Activated naive CD4-positive, alpha-beta T cell treated with anti-CD3 and anti-CD28 coated beads, Interleukin-2, amount 10 ng/mL, durations not matched to agents 7 days and 5 days (primary cell): ENCODE measurements at regions not wholly inside any gene's neighbourhood (a gene's known extent, or its start where the extent isn't known, plus 50 kb on each side); places are given as distances from the start of the nearest gene placed in this dataset.

ENCODE experiments used
- CTCF ChIA-PET: fragments of 350-600 bp; sonication (Branson Sonifier 250); formaldehyde crosslinking; loops from one replicate; lab custom pipeline; 2021; ENCODE audit warnings: antibody characterized with exemption; lab: Charles Lee
- DNase-seq: peaks from one replicate; pipeline ENCODE4 v3.0.0-alpha.2; 2020
- H3K27ac Mint-ChIP-seq: one replicate; pipeline ENCODE4 v1.8.0; 2021; ENCODE audit warnings: mild to moderate bottlenecking, moderate library complexity, mixed read lengths
- H3K27me3 Mint-ChIP-seq: one replicate; pipeline ENCODE4 v1.8.0; 2021; ENCODE audit warnings: mild to moderate bottlenecking, mixed read lengths
- H3K36me3 Mint-ChIP-seq: one replicate; pipeline ENCODE4 v1.8.0; 2021; ENCODE audit warnings: mixed read lengths
- H3K4me1 Mint-ChIP-seq: one replicate; pipeline ENCODE4 v1.8.0; 2021; ENCODE audit warnings: mixed read lengths
- H3K4me3 Mint-ChIP-seq: one replicate; pipeline ENCODE4 v1.8.0; 2021; ENCODE audit warnings: mild to moderate bottlenecking, moderate library complexity, mixed read lengths
- H3K9me3 Mint-ChIP-seq: one replicate; pipeline ENCODE4 v1.8.0; 2021; ENCODE audit warnings: mixed read lengths

GRCh38 chr17:72511874-72512273 lies 391.1 kb downstream of the SOX9 start:
- DNase-seq: no peak
- H3K9me3 Mint-ChIP-seq: no peaks in the 10 kb centered on the region
- no peaks in the 10 kb centered on the region for H3K36me3 Mint-ChIP-seq
- no peak overlapping the region for H3K4me3 Mint-ChIP-seq
- H3K27ac Mint-ChIP-seq: no peak overlapping the region
- H3K27me3 Mint-ChIP-seq: no peaks in the 10 kb centered on the region
- H3K4me1 Mint-ChIP-seq: no peaks in the 10 kb centered on the region
- CTCF ChIA-PET: no interaction called here

GRCh38 chr17:72512649-72513556 lies 392.1 kb downstream of the SOX9 start:
- DNase-seq: no peak
- Mint-ChIP-seq H3K27ac (no peak overlapping the region), H3K9me3 (no peaks in the 10 kb centered on the region), H3K36me3 (no peaks in the 10 kb centered on the region), H3K27me3 (peaks cover 4% of the 10 kb centered on the region), H3K4me3 (no peak overlapping the region), H3K4me1 (no peaks in the 10 kb centered on the region)
- CTCF ChIA-PET: no interaction called here

- no peak overlapping the region for H3K4me3 Mint-ChIP-seq
- CTCF ChIA-PET: no interaction called here
- H3K27ac Mint-ChIP-seq: no peak overlapping the region
- no peaks in the 10 kb centered on the region for H3K36me3 Mint-ChIP-seq
- no peaks in the 10 kb centered on the region for H3K4me1 Mint-ChIP-seq
- peaks cover 13% of the 10 kb centered on the region for H3K27me3 Mint-ChIP-seq
- no peaks in the 10 kb centered on the region for H3K9me3 Mint-ChIP-seq
- no peak for DNase-seq
Measured at GRCh38 chr17:72514321-72514861, 393.6 kb downstream of the SOX9 start.

- H3K4me3 Mint-ChIP-seq: no peak overlapping the region
- H3K4me1 Mint-ChIP-seq: no peaks in the 10 kb centered on the region
- CTCF ChIA-PET: no interaction called here
- DNase-seq: no peak
- H3K9me3 Mint-ChIP-seq: no peaks in the 10 kb centered on the region
- peaks cover 14% of the 10 kb centered on the region for H3K27me3 Mint-ChIP-seq
- H3K36me3 Mint-ChIP-seq: no peaks in the 10 kb centered on the region
- H3K27ac Mint-ChIP-seq: no peak overlapping the region
Measured at GRCh38 chr17:72514891-72515290, 394.1 kb downstream of the SOX9 start.

GRCh38 chr17:72515291-72516065 lies 394.7 kb downstream of the SOX9 start:
- Mint-ChIP-seq H3K27me3 (peaks cover 14% of the 10 kb centered on the region), H3K36me3 (no peaks in the 10 kb centered on the region), H3K4me1 (no peaks in the 10 kb centered on the region), H3K4me3 (no peak overlapping the region), H3K27ac (peak overlapping the region; percentile 61), H3K9me3 (no peaks in the 10 kb centered on the region)
- DNase-seq: no peak
- CTCF ChIA-PET: no interaction called here

- H3K4me3 Mint-ChIP-seq: no peak overlapping the region
Measured at GRCh38 chr17:72516772-72517399, 396.1 kb downstream of the SOX9 start.

GRCh38 chr17:72517413-72518158 lies 396.8 kb downstream of the SOX9 start:
- Mint-ChIP-seq H3K9me3 (no peaks in the 10 kb centered on the region), H3K4me1 (no peaks in the 10 kb centered on the region), H3K4me3 (no peak overlapping the region), H3K27me3 (peaks cover 14% of the 10 kb centered on the region), H3K36me3 (no peaks in the 10 kb centered on the region), H3K27ac (no peak overlapping the region)
- CTCF ChIA-PET: no interaction called here
- DNase-seq: no peak

More at GRCh38 chr17:72516772-72517399, 396.1 kb downstream of the SOX9 start:
- no peaks in the 10 kb centered on the region for H3K36me3 Mint-ChIP-seq
- DNase-seq: no peak
- peaks cover 14% of the 10 kb centered on the region for H3K27me3 Mint-ChIP-seq
- CTCF ChIA-PET: no interaction called here
- H3K27ac Mint-ChIP-seq: no peak overlapping the region
- H3K9me3 Mint-ChIP-seq: no peaks in the 10 kb centered on the region
- H3K4me1 Mint-ChIP-seq: no peaks in the 10 kb centered on the region

GRCh38 chr17:72518159-72518732 lies 397.4 kb downstream of the SOX9 start:
- CTCF ChIA-PET: no interaction called here
- Mint-ChIP-seq H3K27me3 (peaks cover 14% of the 10 kb centered on the region), H3K4me1 (no peaks in the 10 kb centered on the region), H3K27ac (no peak overlapping the region), H3K9me3 (no peaks in the 10 kb centered on the region), H3K36me3 (no peaks in the 10 kb centered on the region), H3K4me3 (no peak overlapping the region)
- DNase-seq: no peak

GRCh38 chr17:72518753-72519597 lies 398.2 kb downstream of the SOX9 start:
- H3K27me3 Mint-ChIP-seq: peaks cover 14% of the 10 kb centered on the region
- CTCF ChIA-PET: no interaction called here
- H3K27ac Mint-ChIP-seq: no peak overlapping the region
- H3K36me3 Mint-ChIP-seq: no peaks in the 10 kb centered on the region
- H3K4me3 Mint-ChIP-seq: no peak overlapping the region
- no peaks in the 10 kb centered on the region for H3K4me1 Mint-ChIP-seq
- no peaks in the 10 kb centered on the region for H3K9me3 Mint-ChIP-seq
- no peak for DNase-seq

GRCh38 chr17:72519598-72519936 lies 398.7 kb downstream of the SOX9 start:
- Mint-ChIP-seq H3K4me3 (no peak overlapping the region), H3K27ac (no peak overlapping the region), H3K27me3 (peaks cover 14% of the 10 kb centered on the region), H3K9me3 (no peaks in the 10 kb centered on the region), H3K4me1 (no peaks in the 10 kb centered on the region), H3K36me3 (no peaks in the 10 kb centered on the region)
- CTCF ChIA-PET: no interaction called here
- no peak for DNase-seq

GRCh38 chr17:72520665-72521303 lies 400.0 kb downstream of the SOX9 start:
- Mint-ChIP-seq H3K36me3 (no peaks in the 10 kb centered on the region), H3K9me3 (no peaks in the 10 kb centered on the region)
- CTCF ChIA-PET: no interaction called here

GRCh38 chr17:72523491-72523890 lies 402.7 kb downstream of the SOX9 start:
- Mint-ChIP-seq H3K27me3 (peaks cover 10% of the 10 kb centered on the region), H3K27ac (no peak overlapping the region), H3K4me1 (no peaks in the 10 kb centered on the region), H3K4me3 (no peak overlapping the region), H3K9me3 (no peaks in the 10 kb centered on the region), H3K36me3 (no peaks in the 10 kb centered on the region)
- no peak for DNase-seq
- CTCF ChIA-PET: no interaction called here

More at GRCh38 chr17:72520665-72521303, 400.0 kb downstream of the SOX9 start:
- Mint-ChIP-seq H3K4me1 (no peaks in the 10 kb centered on the region), H3K4me3 (no peak overlapping the region), H3K27ac (no peak overlapping the region), H3K27me3 (peaks cover 14% of the 10 kb centered on the region)
- no peak for DNase-seq
